Prostate gland (tissue), 2 donors: ENCODE measurements at regions not wholly inside any gene's neighbourhood (a gene's known extent, or its start where the extent isn't known, plus 50 kb on each side); places are given as distances from the start of the nearest gene placed in this dataset.
A peak's percentile ranks its signal among the peaks of the same experiment; 100 is the strongest.

ENCODE experiments used
- DNase-seq: peaks from one replicate; pipeline ENCODE4 v3.0.0-alpha.2; 2019; ENCODE audit warnings: low spot score
- H3K27ac ChIP-seq, 2 donors: fragments of 200-600 bp; sonication (generic); 2 replicates each; pipeline ENCODE4 v1.5.1; 2017 to 2019
- H3K27me3 ChIP-seq: fragments of 200-600 bp; sonication (generic); replicated peaks from 2 replicates; pipeline ENCODE4 v1.5.1; 2019; ENCODE audit not compliant: insufficient read depth
- H3K36me3 ChIP-seq, 2 donors: fragments of 200-600 bp; sonication (generic); 1 replicate in 1 of 2; 2 replicates in 1 of 2; pipeline versions ENCODE4 v1.5.1 to v1.8.1; 2017 to 2019
- H3K4me1 ChIP-seq: fragments of 200-600 bp; sonication (generic); replicated peaks from 2 replicates; pipeline ENCODE4 v1.5.1; 2019
- H3K4me3 ChIP-seq, 2 donors: fragments of 200-600 bp; sonication (generic); 2 replicates each; pipeline ENCODE4 v1.5.1; 2017 to 2019
- H3K9me3 ChIP-seq: fragments of 200-600 bp; sonication (generic); 2 replicates; pipeline ENCODE4 v1.5.1; 2017
- POLR2A ChIP-seq: fragments of 450-650 bp; IDR thresholded peaks from one replicate; pipeline ENCODE4 v1.6.1; 2016; ENCODE audit warnings: antibody characterized with exemption, mild to moderate bottlenecking
- POLR2AphosphoS5 ChIP-seq: sonication (generic); formaldehyde crosslinking; IDR thresholded peaks from one replicate; pipeline ENCODE4 v1.6.1; 2017; ENCODE audit warnings: antibody characterized with exemption
- WGBS: methylation state at CpG from one replicate; pipeline ENCODE4 v1.1.5; 2018; 5-methylcytosine and 5-hydroxymethylcytosine counted together
- intact Hi-C: fragments of 100-400 bp; cut with DNase I; formaldehyde crosslinking; loops from one replicate; pipeline ENCODE4 v1.14.2; 2022
- TF ChIP-seq, protein P1 (sequence below), 4 experiments: fragments of 200-600 bp in 2 of 4; fragments of 450-650 bp in 2 of 4; sonication (generic) in 2 of 4; IDR thresholded peaks; 1 replicate in 3 of 4; 2 replicates in 1 of 4; pipeline ENCODE4 v1.5.1; 2016 to 2019; ENCODE audit warnings: antibody characterized with exemption in 4 of 4, mild to moderate bottlenecking in 2 of 4, moderate library complexity in 2 of 4

DNA sequence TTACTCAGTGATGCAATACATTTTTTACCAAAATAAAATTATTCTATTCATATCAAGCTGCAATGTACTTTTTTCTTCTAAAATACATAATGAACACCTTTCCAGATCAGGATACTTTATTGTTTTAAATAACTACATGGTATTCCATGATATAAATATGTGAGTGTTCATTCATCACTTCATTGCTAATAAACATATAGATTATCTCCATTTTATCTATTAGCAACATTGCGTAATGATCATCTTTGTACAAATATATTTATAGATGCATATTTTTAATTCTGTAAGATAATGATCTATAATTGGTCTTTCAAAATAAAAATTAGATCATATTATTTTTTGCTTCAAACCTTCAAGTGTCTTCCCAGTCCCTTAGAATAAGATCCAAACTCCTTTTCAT is 156.1 kb upstream of the HHIP start:
- no peak for DNase-seq
- H3K9me3 ChIP-seq: no peaks in the 10 kb centered on the region
- WGBS: 95% methylated on average over 1 of the region's 1 CpG
- no peak overlapping the region for H3K4me3 ChIP-seq
- no peaks in the 10 kb centered on the region for H3K36me3 ChIP-seq
- H3K27ac ChIP-seq: no peak overlapping the region
- TF ChIP-seq, protein P1, sequence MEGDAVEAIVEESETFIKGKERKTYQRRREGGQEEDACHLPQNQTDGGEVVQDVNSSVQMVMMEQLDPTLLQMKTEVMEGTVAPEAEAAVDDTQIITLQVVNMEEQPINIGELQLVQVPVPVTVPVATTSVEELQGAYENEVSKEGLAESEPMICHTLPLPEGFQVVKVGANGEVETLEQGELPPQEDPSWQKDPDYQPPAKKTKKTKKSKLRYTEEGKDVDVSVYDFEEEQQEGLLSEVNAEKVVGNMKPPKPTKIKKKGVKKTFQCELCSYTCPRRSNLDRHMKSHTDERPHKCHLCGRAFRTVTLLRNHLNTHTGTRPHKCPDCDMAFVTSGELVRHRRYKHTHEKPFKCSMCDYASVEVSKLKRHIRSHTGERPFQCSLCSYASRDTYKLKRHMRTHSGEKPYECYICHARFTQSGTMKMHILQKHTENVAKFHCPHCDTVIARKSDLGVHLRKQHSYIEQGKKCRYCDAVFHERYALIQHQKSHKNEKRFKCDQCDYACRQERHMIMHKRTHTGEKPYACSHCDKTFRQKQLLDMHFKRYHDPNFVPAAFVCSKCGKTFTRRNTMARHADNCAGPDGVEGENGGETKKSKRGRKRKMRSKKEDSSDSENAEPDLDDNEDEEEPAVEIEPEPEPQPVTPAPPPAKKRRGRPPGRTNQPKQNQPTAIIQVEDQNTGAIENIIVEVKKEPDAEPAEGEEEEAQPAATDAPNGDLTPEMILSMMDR (IDR thresholded peaks at IDR 0.05): no peak
- TF ChIP-seq POLR2AphosphoS5 (no peak), POLR2A (no peak)
- intact Hi-C loops: no loop called here
- H3K27me3 ChIP-seq: no peaks in the 10 kb centered on the region
- no peaks in the 10 kb centered on the region for H3K4me1 ChIP-seq

- Histone ChIP-seq H3K4me1 (no peaks in the 10 kb centered on the region), H3K27ac (no peak overlapping the region), H3K9me3 (no peaks in the 10 kb centered on the region), H3K4me3 (no peak overlapping the region), H3K36me3 (no peaks in the 10 kb centered on the region), H3K27me3 (no peaks in the 10 kb centered on the region)
- intact Hi-C loops: no loop called here
- peak; percentile 10 for DNase-seq
- 42% methylated on average over 2 of the region's 2 CpGs for WGBS
- TF ChIP-seq POLR2AphosphoS5: no peak
- TF ChIP-seq, protein P1 (IDR thresholded peaks at IDR 0.05): no peak
- TF ChIP-seq POLR2A: no peak
These were observed 151.7 kb upstream of the HHIP start for GRCh38 chr4:144494280-144494679.

DNA sequence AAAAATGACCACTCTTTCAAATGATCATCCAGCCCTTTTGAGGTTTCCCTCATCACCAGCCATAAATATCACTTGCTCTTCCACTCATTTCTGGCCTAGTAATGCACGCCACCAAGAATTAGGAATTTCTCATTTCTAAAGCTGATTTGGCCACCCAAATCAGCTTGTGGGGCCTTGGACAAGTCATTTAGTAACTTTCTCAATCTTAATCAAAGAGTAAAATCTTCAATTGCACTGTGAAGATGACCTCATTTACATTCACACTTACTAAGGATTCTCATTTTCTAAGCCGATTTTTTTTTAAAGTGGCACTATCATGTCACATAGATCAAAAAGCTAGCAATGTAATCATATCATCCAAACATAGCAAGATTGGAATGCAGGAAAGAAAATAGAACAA is 150.0 kb upstream of the HHIP start:
- Histone ChIP-seq H3K4me1 (no peaks in the 10 kb centered on the region), H3K4me3 (no peak overlapping the region), H3K27me3 (no peaks in the 10 kb centered on the region), H3K9me3 (no peaks in the 10 kb centered on the region), H3K27ac (no peak overlapping the region), H3K36me3 (no peaks in the 10 kb centered on the region)
- WGBS: 86% methylated on average over 2 of the region's 2 CpGs
- intact Hi-C loops: no loop called here
- TF ChIP-seq POLR2A: no peak
- no peak for TF ChIP-seq POLR2AphosphoS5
- TF ChIP-seq, protein P1 (IDR thresholded peaks at IDR 0.05): no peak
- DNase-seq: no peak

- Histone ChIP-seq H3K27ac (no peak overlapping the region), H3K4me1 (no peaks in the 10 kb centered on the region), H3K36me3 (no peaks in the 10 kb centered on the region), H3K4me3 (no peak overlapping the region), H3K9me3 (no peaks in the 10 kb centered on the region), H3K27me3 (no peaks in the 10 kb centered on the region)
- intact Hi-C loops: no loop called here
- no peak for TF ChIP-seq POLR2A
- TF ChIP-seq POLR2AphosphoS5: no peak
- TF ChIP-seq, protein P1 (IDR thresholded peaks at IDR 0.05): no peak
- DNase-seq: no peak
These were observed 146.2 kb upstream of the HHIP start for GRCh38 chr4:144499777-144500176.

- 93% methylated on average over 1 of the region's 1 CpG for WGBS
- H3K9me3 ChIP-seq: no peaks in the 10 kb centered on the region
- H3K27ac ChIP-seq: no peak overlapping the region
- intact Hi-C loops: no loop called here
- H3K4me1 ChIP-seq: no peaks in the 10 kb centered on the region
- H3K36me3 ChIP-seq: no peaks in the 10 kb centered on the region
- no peak for DNase-seq
- TF ChIP-seq POLR2A (no peak), POLR2AphosphoS5 (no peak)
- TF ChIP-seq, protein P1 (IDR thresholded peaks at IDR 0.05): no peak
- no peaks in the 10 kb centered on the region for H3K27me3 ChIP-seq
- no peak overlapping the region for H3K4me3 ChIP-seq
These were observed 144.7 kb upstream of the HHIP start for GRCh38 chr4:144501231-144501780.
